GM18861 (cell line): ENCODE measurements at regions not wholly inside any gene's neighbourhood (a gene's known extent, or its start where the extent isn't known, plus 50 kb on each side); places are given as distances from the start of the nearest gene placed in this dataset.
"Not testable (repeated sequence)": the region's sequence is repeated elsewhere in the genome, so short reads cannot be mapped to it uniquely, and the experiment has no call there.

Experiments used
- ATAC-seq: cut with Tn5 transposase; IDR thresholded peaks from one replicate; pipeline ENCODE4 v1.9.1; 2021; ENCODE audit not compliant: unreplicated experiment

DNA sequence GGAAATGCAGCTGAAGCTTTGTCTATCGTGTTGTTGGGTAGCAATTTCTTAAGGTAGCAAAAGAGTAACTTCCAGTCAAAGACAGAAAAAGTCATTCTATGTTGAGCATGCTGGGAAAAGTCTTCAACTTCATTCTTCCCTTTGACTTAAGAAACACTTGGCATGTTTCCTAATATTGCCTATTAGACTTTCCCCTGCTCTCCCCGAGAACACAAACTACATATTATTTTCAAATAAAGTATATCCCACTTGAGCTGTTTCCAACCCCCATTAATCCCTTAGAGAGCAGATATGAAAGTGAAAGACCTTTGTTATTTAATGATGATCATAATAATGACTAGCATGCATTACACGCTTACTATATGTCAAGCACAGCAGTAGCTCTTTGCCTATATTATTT is 136.0 kb upstream of the SPOPL start:
- no peak for ATAC-seq

GRCh38 chr2:138369856-138370255 is 131.7 kb upstream of the SPOPL start:
- no peak for ATAC-seq

GRCh38 chr2:138373993-138374408 is 127.6 kb upstream of the SPOPL start:
- ATAC-seq = no peak

DNA sequence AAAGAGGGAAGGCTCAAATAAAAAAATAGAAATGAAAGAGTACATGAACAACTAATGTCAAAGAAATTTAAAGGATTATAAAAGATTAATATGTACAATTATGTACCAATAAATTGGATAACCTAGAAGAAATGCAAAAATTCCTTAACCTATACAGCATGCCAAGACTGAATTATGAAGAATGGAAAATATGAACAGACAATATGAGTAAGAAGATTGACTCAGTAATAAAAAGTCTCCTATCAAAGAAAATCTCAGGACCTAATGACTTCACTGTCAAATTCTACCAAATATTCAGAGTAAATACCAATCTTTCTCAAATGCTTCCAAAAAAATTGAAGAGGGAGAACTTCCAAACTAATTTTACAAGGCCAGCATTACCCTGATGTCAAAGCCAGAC is 120.2 kb upstream of the SPOPL start:
- no peak for ATAC-seq

GRCh38 chr2:138382672-138383071 is 118.9 kb upstream of the SPOPL start:
- ATAC-seq = no peak

GRCh38 chr2:138386191-138386590 is 115.4 kb upstream of the SPOPL start:
- ATAC-seq = not testable (repeated sequence)

DNA sequence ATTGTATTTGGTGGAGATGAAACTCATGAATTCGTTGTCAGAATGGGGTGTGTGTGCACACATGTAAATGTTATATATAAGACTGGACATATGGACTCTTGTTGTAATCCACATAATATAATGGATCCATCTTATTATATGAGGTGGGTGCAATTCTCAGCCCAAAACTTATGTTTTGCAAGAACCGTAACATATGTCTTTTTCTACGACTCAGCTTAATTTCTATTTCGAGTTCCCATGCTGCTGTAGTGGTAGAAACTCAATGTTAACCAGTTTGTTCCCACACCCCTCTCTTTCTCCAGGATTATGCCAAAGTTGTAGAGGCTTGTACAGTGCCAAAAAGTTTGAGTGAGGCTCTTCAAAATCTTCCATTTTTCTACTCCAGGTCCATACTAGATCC is 112.5 kb upstream of the SPOPL start:
- no peak for ATAC-seq

- no peak for ATAC-seq
These were observed 111.1 kb upstream of the SPOPL start for GRCh38 chr2:138390316-138390945.

- no peak for ATAC-seq
These were observed 109.6 kb upstream of the SPOPL start for GRCh38 chr2:138391946-138392345.

- ATAC-seq = no peak
These were observed 105.8 kb upstream of the SPOPL start for GRCh38 chr2:138395565-138396306.

DNA sequence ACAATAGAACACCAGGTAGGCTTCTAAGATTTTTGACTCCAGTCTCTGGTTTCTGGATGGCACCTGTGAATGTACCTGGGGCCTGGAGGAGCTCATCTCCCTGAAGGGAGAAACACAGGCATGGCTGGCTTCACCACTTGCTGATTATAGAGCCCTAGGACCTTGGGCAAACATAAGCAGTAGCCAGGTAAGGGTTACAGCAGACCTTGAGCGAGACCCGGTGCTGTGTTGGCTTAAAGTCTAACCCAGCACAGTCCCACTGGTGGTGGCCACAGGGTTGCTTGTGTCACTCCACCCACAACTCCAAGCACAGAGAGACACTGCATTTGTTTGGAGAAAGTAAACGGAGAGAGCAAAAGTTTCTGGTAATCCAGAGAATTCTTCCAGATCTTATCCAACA is 104.7 kb upstream of the SPOPL start:
- ATAC-seq = no peak

- no peak for ATAC-seq
These were observed 98.1 kb upstream of the SPOPL start for GRCh38 chr2:138403431-138403927.

DNA sequence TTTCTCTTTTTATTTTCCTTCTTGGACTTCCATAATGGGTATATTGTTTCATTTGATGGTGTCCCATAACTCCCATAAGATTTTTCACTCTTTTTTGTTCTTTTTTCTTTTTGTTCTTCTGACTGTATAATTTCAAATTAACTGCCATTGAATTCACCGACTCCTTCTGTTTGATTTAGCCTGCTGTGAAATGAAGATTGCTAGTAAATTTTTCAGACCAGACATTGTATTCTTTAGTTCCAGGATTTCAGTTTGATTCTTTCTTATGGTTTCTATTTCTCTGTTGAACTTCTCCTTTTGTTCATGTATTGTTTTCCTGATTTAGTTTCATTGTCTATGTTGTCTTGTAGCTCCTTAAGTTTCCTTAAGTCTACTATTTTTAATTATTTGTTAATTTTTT is 87.6 kb upstream of the SPOPL start:
- ATAC-seq = no peak

- no peak for ATAC-seq
These were observed 85.6 kb upstream of the SPOPL start for GRCh38 chr2:138415985-138416384.

GRCh38 chr2:138418453-138418852 is 83.1 kb upstream of the SPOPL start:
- ATAC-seq = no peak

DNA sequence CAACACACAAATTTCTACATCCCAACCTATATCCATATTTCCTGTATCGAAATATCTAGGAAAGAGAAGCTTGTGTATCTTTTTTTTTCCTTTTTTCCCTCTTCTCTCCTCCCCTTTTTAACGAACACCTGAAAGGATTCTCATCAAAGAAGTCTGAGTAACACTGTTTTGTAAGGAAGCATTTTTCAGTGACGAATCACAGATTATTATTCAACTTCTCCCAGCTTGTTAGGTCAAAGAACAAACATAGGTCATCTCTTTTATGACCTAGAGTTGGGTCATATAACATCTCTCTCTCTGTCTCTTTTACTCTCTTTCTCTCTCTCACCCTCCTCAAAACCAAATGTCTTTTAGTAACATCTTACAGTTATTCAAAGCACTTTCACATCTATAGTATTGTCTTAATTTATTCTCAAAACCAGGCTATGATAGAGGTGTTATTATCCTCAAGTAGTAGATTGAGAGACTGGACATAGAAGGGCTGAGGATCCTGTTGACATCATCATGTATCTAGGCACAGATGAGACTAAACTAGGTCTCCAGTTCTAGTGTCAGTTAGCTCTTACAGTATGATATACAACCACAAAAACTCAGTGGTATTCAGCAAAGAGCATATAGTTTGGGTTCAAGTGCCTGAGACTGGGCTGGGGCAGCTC is 80.1 kb upstream of the SPOPL start:
- no peak for ATAC-seq

DNA sequence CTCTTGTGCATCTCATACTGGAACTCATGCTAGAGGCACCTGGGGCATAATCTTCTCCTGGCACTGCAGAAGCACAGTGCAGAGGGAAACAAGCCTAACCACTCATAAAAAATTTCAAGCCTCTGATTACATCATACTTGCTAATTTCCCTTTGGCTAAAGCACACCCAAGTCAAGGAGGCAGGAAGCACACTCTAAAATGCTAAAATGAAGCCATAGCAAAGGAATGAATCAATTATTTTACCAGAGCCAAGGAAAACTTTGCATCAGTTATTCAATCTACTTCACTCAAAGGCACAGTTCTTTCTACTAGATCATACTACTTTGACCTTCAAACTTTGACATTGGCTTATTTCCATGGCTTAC is 79.6 kb upstream of the SPOPL start:
- no peak for ATAC-seq

DNA sequence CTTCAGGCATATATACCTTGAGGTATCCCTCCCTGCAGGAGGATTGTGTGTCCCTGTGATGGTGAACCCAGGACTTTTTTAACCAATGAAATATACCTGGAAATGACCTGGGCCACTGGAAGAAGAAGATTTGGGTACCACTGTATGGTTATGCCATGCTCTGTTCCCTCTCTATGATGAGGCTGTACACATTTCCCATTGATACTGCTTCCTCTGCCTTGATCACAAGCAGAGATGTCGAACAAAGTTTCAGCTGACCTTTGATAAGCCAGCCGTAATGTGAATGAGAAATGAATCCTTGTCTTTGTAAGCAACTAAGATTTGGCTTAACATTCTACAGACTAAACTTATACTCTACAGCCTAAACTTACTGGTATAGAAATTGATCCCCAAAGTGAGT is 78.4 kb upstream of the SPOPL start:
- ATAC-seq = no peak

DNA sequence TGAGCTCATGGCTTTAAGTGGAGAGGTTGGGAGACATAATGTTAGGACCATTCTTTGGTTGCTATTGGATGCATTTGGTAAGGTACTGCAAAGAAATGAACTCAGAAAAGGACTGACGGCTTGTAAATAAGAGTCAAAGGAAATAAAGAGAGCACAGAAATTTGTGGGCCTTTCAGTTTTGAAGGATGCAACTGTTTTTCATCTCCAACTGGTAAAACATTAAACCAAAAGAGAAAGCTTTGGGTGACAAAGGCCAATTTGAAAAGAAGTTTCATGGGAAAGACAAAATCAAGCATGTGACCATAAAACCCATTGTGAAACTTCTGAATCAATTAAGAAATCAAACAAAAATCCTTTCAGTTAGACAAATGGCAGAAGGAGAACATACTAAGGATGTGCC is 77.8 kb upstream of the SPOPL start:
- no peak for ATAC-seq

DNA sequence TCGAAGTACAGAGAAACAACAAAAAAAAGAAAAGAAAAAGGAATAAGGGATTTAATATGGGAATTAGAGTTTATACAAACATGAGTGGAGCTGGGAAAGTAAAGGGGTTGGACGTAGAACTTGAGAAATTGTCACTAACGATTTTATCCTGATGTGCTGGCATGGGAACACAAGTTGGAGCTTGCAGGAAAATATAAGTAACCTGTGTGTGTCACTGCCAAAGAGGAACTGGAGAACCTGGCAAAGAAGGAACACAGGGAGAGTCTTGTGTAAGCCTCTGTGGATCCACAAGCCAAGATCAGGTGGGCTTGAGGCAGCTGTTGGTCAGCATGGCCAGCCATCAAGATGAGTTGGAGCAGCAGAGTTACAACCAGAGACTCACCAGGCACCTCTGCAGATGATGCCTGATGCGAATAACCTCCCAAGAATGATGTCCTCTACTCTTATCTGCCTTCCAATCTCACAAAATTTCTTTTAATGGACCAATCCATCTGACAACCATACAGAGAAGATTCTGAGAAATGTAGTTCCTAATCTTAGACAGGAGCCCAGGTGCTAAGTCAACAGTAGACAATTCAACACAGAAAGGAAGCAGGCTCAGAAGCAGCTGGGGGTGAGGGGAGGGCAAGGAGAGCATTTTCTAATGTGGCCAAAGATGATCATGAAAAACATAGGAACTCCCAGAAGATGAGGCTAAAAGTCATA is 77.0 kb upstream of the SPOPL start:
- ATAC-seq = no peak

DNA sequence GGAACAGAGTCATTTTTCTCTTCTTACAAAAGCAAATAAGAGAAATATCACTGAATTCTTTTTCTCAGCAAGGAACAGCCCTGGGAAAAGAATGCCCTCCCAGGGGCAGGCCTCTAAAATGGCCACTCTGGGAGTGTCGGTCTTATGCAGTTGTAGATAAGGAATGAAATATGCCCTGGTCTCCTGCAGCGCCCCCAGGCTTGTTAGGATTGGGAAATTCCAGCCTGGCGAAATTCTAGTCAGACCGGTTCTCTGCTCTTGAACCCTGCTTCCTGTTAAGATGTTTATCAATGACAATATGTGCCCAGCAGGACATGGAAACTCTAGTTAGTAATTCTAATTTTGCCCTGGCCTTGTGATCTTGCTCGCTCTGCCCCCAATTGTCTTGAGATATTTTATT is 75.5 kb upstream of the SPOPL start:
- not testable (repeated sequence) for ATAC-seq
